Mesendoderm (in vitro differentiated cells): ENCODE measurements at regions not wholly inside any gene's neighbourhood (a gene's known extent, or its start where the extent isn't known, plus 50 kb on each side); places are given as distances from the start of the nearest gene placed in this dataset.

Experiments used
- DNase-seq: peaks from one replicate; pipeline ENCODE4 v3.0.0; 2013
- H2AK5ac ChIP-seq: 2 replicates; pipeline ENCODE4 v1.6.1; 2013; ENCODE audit warnings: low read length, inconsistent platforms
- H2BK120ac ChIP-seq: 2 replicates; pipeline ENCODE4 v1.6.1; 2013; ENCODE audit warnings: low read depth, mild to moderate bottlenecking, low read length, moderate library complexity, mixed read lengths
- H2BK15ac ChIP-seq: replicated peaks from 2 replicates; pipeline ENCODE4 v1.6.1; 2013; ENCODE audit warnings: low read depth, mild to moderate bottlenecking, moderate library complexity
- H2BK5ac ChIP-seq: 2 replicates; pipeline ENCODE4 v1.6.1; 2013; ENCODE audit warnings: low read length, inconsistent platforms
- H3K18ac ChIP-seq: 2 replicates; pipeline ENCODE4 v1.6.1; 2013; ENCODE audit warnings: mild to moderate bottlenecking, low read length, mixed read lengths
- H3K23ac ChIP-seq: one replicate; pipeline ENCODE4 v1.6.1; 2013; ENCODE audit warnings: low read length
- H3K27ac ChIP-seq: 2 replicates; pipeline ENCODE4 v1.5.1; 2013; ENCODE audit warnings: low read depth, mild to moderate bottlenecking, inconsistent platforms, low read length, moderate library complexity
- H3K27me3 ChIP-seq: 2 replicates; pipeline ENCODE4 v1.6.1; 2013; ENCODE audit warnings: low read length, control low read depth, mild to moderate bottlenecking, inconsistent platforms; ENCODE audit not compliant: insufficient read depth, poor library complexity
- H3K36me3 ChIP-seq: 2 replicates; pipeline ENCODE4 v1.6.1; 2013; ENCODE audit warnings: low read length, inconsistent platforms; ENCODE audit not compliant: control insufficient read depth, insufficient read depth
- H3K4ac ChIP-seq: one replicate; pipeline ENCODE4 v1.6.1; 2013; ENCODE audit warnings: low read depth, mild to moderate bottlenecking, low read length, moderate library complexity
- H3K4me1 ChIP-seq: 2 replicates; pipeline ENCODE4 v1.6.1; 2013; ENCODE audit warnings: low read depth, low read length, inconsistent platforms; ENCODE audit not compliant: control insufficient read depth
- H3K4me2 ChIP-seq: 2 replicates; pipeline ENCODE4 v1.6.1; 2013; ENCODE audit warnings: low read length
- H3K4me3 ChIP-seq: 2 replicates; pipeline ENCODE4 v1.5.1; 2013; ENCODE audit warnings: mild to moderate bottlenecking, low read length
- H3K56ac ChIP-seq: one replicate; pipeline ENCODE4 v1.6.1; 2013; ENCODE audit warnings: low read length
- H3K79me1 ChIP-seq: 2 replicates; pipeline ENCODE4 v1.6.1; 2013; ENCODE audit warnings: low read length, inconsistent platforms
- H3K79me2 ChIP-seq: 2 replicates; pipeline ENCODE4 v1.6.1; 2013; ENCODE audit warnings: mild to moderate bottlenecking, low read length; ENCODE audit not compliant: control insufficient read depth, insufficient read depth
- H3K9ac ChIP-seq: 2 replicates; pipeline ENCODE4 v1.6.1; 2013; ENCODE audit warnings: low read length, inconsistent platforms
- H4K5ac ChIP-seq: one replicate; pipeline ENCODE4 v1.6.1; 2013; ENCODE audit warnings: low read length
- H4K8ac ChIP-seq: one replicate; pipeline ENCODE4 v1.6.1; 2013; ENCODE audit warnings: low read depth, mild to moderate bottlenecking, control low read depth, low read length, moderate library complexity
- WGBS: extraction: QIAGEN DNeasy Blood & Tissue Kit; methylation state at CpG from one replicate; pipeline ENCODE4 v1.1.7; 2013; ENCODE audit warnings: low lambda C conversion rate, missing lambda C conversion rate; ENCODE audit not compliant: insufficient coverage; ENCODE audit errors: extremely low coverage; 5-methylcytosine and 5-hydroxymethylcytosine counted together

- no CpG with 5 or more reads among the region's 3 CpGs for WGBS
- Histone ChIP-seq H3K4me1 (no peaks in the 10 kb centered on the region), H4K5ac (no peak overlapping the region), H3K27ac (no peak overlapping the region), H2BK5ac (no peak overlapping the region), H2BK120ac (no peak overlapping the region), H3K27me3 (no peaks in the 10 kb centered on the region), H4K8ac (no peak overlapping the region), H3K23ac (no peak overlapping the region), H2AK5ac (no peak overlapping the region), H3K79me1 (no peaks in the 10 kb centered on the region), H3K4me2 (no peak overlapping the region), H3K56ac (no peak overlapping the region), H3K18ac (no peak overlapping the region), H3K36me3 (no peaks in the 10 kb centered on the region), H3K4me3 (no peak overlapping the region), H3K4ac (no peak overlapping the region), H3K9ac (no peak overlapping the region), H2BK15ac (no peak overlapping the region), H3K79me2 (no peaks in the 10 kb centered on the region)
- DNase-seq: no peak
Measured at GRCh38 chr1:199641531-199641930, 386.0 kb upstream of the NR5A2 start.

- H2BK15ac ChIP-seq: no peak overlapping the region
- H3K4me1 ChIP-seq: no peaks in the 10 kb centered on the region
- no peak overlapping the region for H3K4ac ChIP-seq
- H3K4me3 ChIP-seq: no peak overlapping the region
- H3K18ac ChIP-seq: no peak overlapping the region
- no peak overlapping the region for H4K8ac ChIP-seq
- H3K56ac ChIP-seq: no peak overlapping the region
- DNase-seq: no peak
- no peak overlapping the region for H4K5ac ChIP-seq
- WGBS: 100% methylated on average over 1 of the region's 1 CpG
- H3K23ac ChIP-seq: no peak overlapping the region
- no peak overlapping the region for H2AK5ac ChIP-seq
- H3K36me3 ChIP-seq: no peaks in the 10 kb centered on the region
- H3K9ac ChIP-seq: no peak overlapping the region
- H3K79me2 ChIP-seq: no peaks in the 10 kb centered on the region
- no peak overlapping the region for H2BK120ac ChIP-seq
- H2BK5ac ChIP-seq: no peak overlapping the region
- H3K79me1 ChIP-seq: no peaks in the 10 kb centered on the region
- no peak overlapping the region for H3K27ac ChIP-seq
- no peaks in the 10 kb centered on the region for H3K27me3 ChIP-seq
- H3K4me2 ChIP-seq: no peak overlapping the region
Measured at GRCh38 chr1:199644912-199645311, 382.6 kb upstream of the NR5A2 start.

GRCh38 chr1:199646761-199647160 lies 380.7 kb upstream of the NR5A2 start:
- no peaks in the 10 kb centered on the region for H3K36me3 ChIP-seq
- H2BK5ac ChIP-seq: no peak overlapping the region
- no peak overlapping the region for H3K4me3 ChIP-seq
- no peak overlapping the region for H4K5ac ChIP-seq
- H3K56ac ChIP-seq: no peak overlapping the region
- H3K4me2 ChIP-seq: no peak overlapping the region
- no peak overlapping the region for H3K4ac ChIP-seq
- no peak overlapping the region for H2BK120ac ChIP-seq
- no peak for DNase-seq
- no peak overlapping the region for H4K8ac ChIP-seq
- H3K79me2 ChIP-seq: no peaks in the 10 kb centered on the region
- H3K23ac ChIP-seq: no peak overlapping the region
- no peak overlapping the region for H2BK15ac ChIP-seq
- no peak overlapping the region for H3K27ac ChIP-seq
- H2AK5ac ChIP-seq: no peak overlapping the region
- no peaks in the 10 kb centered on the region for H3K27me3 ChIP-seq
- H3K79me1 ChIP-seq: no peaks in the 10 kb centered on the region
- WGBS: no CpG with 5 or more reads among the region's 2 CpGs
- H3K18ac ChIP-seq: no peak overlapping the region
- H3K9ac ChIP-seq: no peak overlapping the region
- H3K4me1 ChIP-seq: no peaks in the 10 kb centered on the region

- Histone ChIP-seq H3K23ac (no peak overlapping the region), H3K4me1 (no peaks in the 10 kb centered on the region), H2BK120ac (no peak overlapping the region), H3K27ac (no peak overlapping the region), H2AK5ac (no peak overlapping the region), H3K18ac (no peak overlapping the region), H2BK5ac (no peak overlapping the region), H3K9ac (no peak overlapping the region), H3K4me2 (no peak overlapping the region), H3K79me1 (no peaks in the 10 kb centered on the region), H3K27me3 (no peaks in the 10 kb centered on the region), H3K4ac (no peak overlapping the region), H4K8ac (no peak overlapping the region), H3K79me2 (no peaks in the 10 kb centered on the region), H3K56ac (no peak overlapping the region), H3K36me3 (no peaks in the 10 kb centered on the region), H4K5ac (no peak overlapping the region), H3K4me3 (no peak overlapping the region), H2BK15ac (no peak overlapping the region)
- WGBS: no CpG with 5 or more reads among the region's 3 CpGs
- DNase-seq: no peak
Measured at GRCh38 chr1:199657449-199657848, 370.1 kb upstream of the NR5A2 start.

GRCh38 chr1:199660071-199660470 lies 367.4 kb upstream of the NR5A2 start:
- no peak overlapping the region for H2AK5ac ChIP-seq
- H3K4me1 ChIP-seq: no peaks in the 10 kb centered on the region
- H3K27me3 ChIP-seq: no peaks in the 10 kb centered on the region
- H2BK120ac ChIP-seq: no peak overlapping the region
- no peak overlapping the region for H4K8ac ChIP-seq
- no peak for DNase-seq
- H3K79me1 ChIP-seq: no peaks in the 10 kb centered on the region
- no peak overlapping the region for H3K9ac ChIP-seq
- H3K27ac ChIP-seq: no peak overlapping the region
- no peak overlapping the region for H3K4me2 ChIP-seq
- H2BK15ac ChIP-seq: no peak overlapping the region
- no peak overlapping the region for H3K18ac ChIP-seq
- no peaks in the 10 kb centered on the region for H3K79me2 ChIP-seq
- H3K4ac ChIP-seq: no peak overlapping the region
- no CpG with 5 or more reads among the region's 2 CpGs for WGBS
- H3K56ac ChIP-seq: no peak overlapping the region
- H3K4me3 ChIP-seq: no peak overlapping the region
- H4K5ac ChIP-seq: no peak overlapping the region
- no peaks in the 10 kb centered on the region for H3K36me3 ChIP-seq
- H2BK5ac ChIP-seq: no peak overlapping the region
- H3K23ac ChIP-seq: no peak overlapping the region

GRCh38 chr1:199665371-199665770 lies 362.1 kb upstream of the NR5A2 start:
- Histone ChIP-seq H3K56ac (no peak overlapping the region), H4K5ac (no peak overlapping the region), H3K27me3 (no peaks in the 10 kb centered on the region), H3K4ac (no peak overlapping the region), H4K8ac (no peak overlapping the region), H3K4me2 (no peak overlapping the region), H3K23ac (no peak overlapping the region), H3K79me2 (no peaks in the 10 kb centered on the region), H2BK120ac (no peak overlapping the region), H2BK5ac (no peak overlapping the region), H3K36me3 (no peaks in the 10 kb centered on the region), H3K18ac (no peak overlapping the region), H2BK15ac (no peak overlapping the region), H3K27ac (no peak overlapping the region), H3K79me1 (no peaks in the 10 kb centered on the region), H3K9ac (no peak overlapping the region), H3K4me1 (no peaks in the 10 kb centered on the region), H2AK5ac (no peak overlapping the region), H3K4me3 (no peak overlapping the region)
- DNase-seq: no peak
- WGBS: no CpG with 5 or more reads among the region's 1 CpG
